Natural killer cell (primary cell): ENCODE measurements at regions not wholly inside any gene's neighbourhood (a gene's known extent, or its start where the extent isn't known, plus 50 kb on each side); places are given as distances from the start of the nearest gene placed in this dataset.

Source experiments
- ATAC-seq, 3 donors: fragments of 150-1000 bp in 2 of 3; fragments of 200-7000 bp in 1 of 3; cut with Tn5 transposase; 1 replicate in 1 of 3; 2 replicates in 2 of 3; pipeline ENCODE4 v1.10.0; 2021; ENCODE audit warnings: mild to moderate bottlenecking in 2 of 3, moderate library complexity in 2 of 3
- DNase-seq, 2 donors: peaks; one replicate each; pipeline versions ENCODE4 v3.0.0 to v3.0.0-alpha.2; 2013 to 2021; ENCODE audit warnings: mixed read lengths in 1 of 2
- H3K27ac ChIP-seq: one replicate; pipeline ENCODE4 v1.5.1; 2013; ENCODE audit warnings: mild to moderate bottlenecking, low read length
- H3K27me3 ChIP-seq: one replicate; pipeline ENCODE4 v1.6.1; 2013; ENCODE audit warnings: low read length; ENCODE audit not compliant: control insufficient read depth, insufficient read depth
- H3K36me3 ChIP-seq: one replicate; pipeline ENCODE4 v1.6.1; 2013; ENCODE audit warnings: low read length; ENCODE audit not compliant: control insufficient read depth, insufficient read depth
- H3K4me1 ChIP-seq: one replicate; pipeline ENCODE4 v1.6.1; 2013; ENCODE audit warnings: low read length; ENCODE audit not compliant: control insufficient read depth, insufficient read depth
- H3K4me3 ChIP-seq: one replicate; pipeline ENCODE4 v1.5.1; 2013; ENCODE audit warnings: low read length
- H3K9me3 ChIP-seq: one replicate; pipeline ENCODE4 v1.6.1; 2013; ENCODE audit warnings: low read length; ENCODE audit not compliant: control insufficient read depth, insufficient read depth
- H3K27ac Mint-ChIP-seq, 2 donors: one replicate each; pipeline ENCODE4 v1.8.0; 2022; ENCODE audit warnings: mild to moderate bottlenecking in 2 of 2, mixed read lengths in 2 of 2, moderate library complexity in 1 of 2
- H3K27me3 Mint-ChIP-seq, 2 donors: one replicate each; pipeline ENCODE4 v1.8.0; 2022; ENCODE audit warnings: low read depth in 2 of 2, mixed read lengths in 2 of 2
- H3K36me3 Mint-ChIP-seq: one replicate; pipeline ENCODE4 v1.8.0; 2022; ENCODE audit warnings: mixed read lengths
- H3K4me1 Mint-ChIP-seq, 2 donors: one replicate each; pipeline ENCODE4 v1.8.0; 2022; ENCODE audit warnings: mixed read lengths in 2 of 2
- H3K4me3 Mint-ChIP-seq: one replicate; pipeline ENCODE4 v1.8.0; 2022; ENCODE audit warnings: mild to moderate bottlenecking, moderate library complexity, mixed read lengths
- H3K9me3 Mint-ChIP-seq, 2 donors: one replicate each; pipeline ENCODE4 v1.8.0; 2022; ENCODE audit warnings: mixed read lengths in 2 of 2
- CTCF ChIP-seq: fragments of 200-600 bp; IDR thresholded peaks from one replicate; pipeline ENCODE4 v1.8.0; 2022; ENCODE audit warnings: antibody characterized with exemption
- WGBS: methylation state at CpG from one replicate; pipeline ENCODE4 v1.1.7; 2013; ENCODE audit warnings: missing lambda C conversion rate; ENCODE audit not compliant: insufficient coverage; 5-methylcytosine and 5-hydroxymethylcytosine counted together
- intact Hi-C: fragments of 100-400 bp; cut with micrococcal nuclease; formaldehyde crosslinking; loops from one replicate; pipeline ENCODE4 v1.14.2; 2022

- no peak overlapping the region for H3K27ac ChIP-seq
- no peak overlapping the region for H3K27ac Mint-ChIP-seq
- H3K27me3 ChIP-seq = no peaks in the 10 kb centered on the region
- H3K36me3 ChIP-seq = no peaks in the 10 kb centered on the region
- 62% methylated on average over 9 of the region's 9 CpGs for WGBS
- TF ChIP-seq CTCF = no peak
- no peak overlapping the region for H3K4me3 Mint-ChIP-seq
- DNase-seq (no peak), ATAC-seq (no peak)
- H3K9me3 Mint-ChIP-seq = no peaks in the 10 kb centered on the region
- no peaks in the 10 kb centered on the region for H3K36me3 Mint-ChIP-seq
- H3K4me1 ChIP-seq = no peaks in the 10 kb centered on the region
- H3K27me3 Mint-ChIP-seq = peaks cover 0 to 20% of the 10 kb centered on the region in 2 donors
- no peaks in the 10 kb centered on the region for H3K9me3 ChIP-seq
- no peaks in the 10 kb centered on the region for H3K4me1 Mint-ChIP-seq
- intact Hi-C loops = no loop called here
- no peak overlapping the region for H3K4me3 ChIP-seq
These were observed 341.2 kb downstream of the PTPRU start for GRCh38 chr1:29577512-29577911.

GRCh38 chr1:29576510-29576909, 340.2 kb downstream of the PTPRU start:
- WGBS = 82% methylated on average over 6 of the region's 6 CpGs
- H3K4me1 Mint-ChIP-seq = no peaks in the 10 kb centered on the region
- TF ChIP-seq CTCF = no peak

GRCh38 chr1:29575826-29576225, 339.5 kb downstream of the PTPRU start:
- Mint-ChIP-seq H3K36me3 (no peaks in the 10 kb centered on the region), H3K27ac (no peak overlapping the region), H3K27me3 (peaks cover 3 to 20% of the 10 kb centered on the region in 2 donors), H3K9me3 (no peaks in the 10 kb centered on the region), H3K4me3 (no peak overlapping the region), H3K4me1 (no peaks in the 10 kb centered on the region)
- ATAC-seq (no peak), DNase-seq (no peak)
- Histone ChIP-seq H3K27ac (no peak overlapping the region), H3K36me3 (no peaks in the 10 kb centered on the region), H3K4me1 (no peaks in the 10 kb centered on the region), H3K9me3 (no peaks in the 10 kb centered on the region), H3K4me3 (no peak overlapping the region), H3K27me3 (no peaks in the 10 kb centered on the region)
- TF ChIP-seq CTCF = no peak
- intact Hi-C loops = no loop called here

More at GRCh38 chr1:29576510-29576909, 340.2 kb downstream of the PTPRU start:
- ATAC-seq = no peak
- no peak overlapping the region for H3K27ac Mint-ChIP-seq
- no peaks in the 10 kb centered on the region for H3K9me3 Mint-ChIP-seq
- intact Hi-C loops = no loop called here
- Histone ChIP-seq H3K4me1 (no peaks in the 10 kb centered on the region), H3K27me3 (no peaks in the 10 kb centered on the region), H3K4me3 (no peak overlapping the region), H3K27ac (no peak overlapping the region), H3K9me3 (no peaks in the 10 kb centered on the region), H3K36me3 (no peaks in the 10 kb centered on the region)
- H3K4me3 Mint-ChIP-seq = no peak overlapping the region
- peaks cover 0 to 20% of the 10 kb centered on the region in 2 donors for H3K27me3 Mint-ChIP-seq
- no peaks in the 10 kb centered on the region for H3K36me3 Mint-ChIP-seq
- no peak for DNase-seq

GRCh38 chr1:29575277-29575676, 339.0 kb downstream of the PTPRU start:
- H3K4me1 Mint-ChIP-seq = no peaks in the 10 kb centered on the region

More at GRCh38 chr1:29575277-29575676, 339.0 kb downstream of the PTPRU start:
- Histone ChIP-seq H3K27ac (no peak overlapping the region), H3K4me3 (no peak overlapping the region), H3K36me3 (no peaks in the 10 kb centered on the region), H3K27me3 (no peaks in the 10 kb centered on the region), H3K4me1 (no peaks in the 10 kb centered on the region), H3K9me3 (no peaks in the 10 kb centered on the region)
- H3K36me3 Mint-ChIP-seq = no peaks in the 10 kb centered on the region
- DNase-seq (no peak), ATAC-seq (no peak)
- no peak overlapping the region for H3K27ac Mint-ChIP-seq
- no peak for TF ChIP-seq CTCF
- H3K27me3 Mint-ChIP-seq = peaks cover 3 to 20% of the 10 kb centered on the region in 2 donors
- WGBS = 70% methylated on average over 6 of the region's 6 CpGs
- H3K9me3 Mint-ChIP-seq = no peaks in the 10 kb centered on the region
- intact Hi-C loops = no loop called here
- no peak overlapping the region for H3K4me3 Mint-ChIP-seq
